PFSK-1 (cell line): ENCODE measurements at regions not wholly inside any gene's neighbourhood (a gene's known extent, or its start where the extent isn't known, plus 50 kb on each side); places are given as distances from the start of the nearest gene placed in this dataset.

Source experiments
- POLR2AphosphoS5 ChIP-seq: IDR thresholded peaks from 2 replicates; pipeline ENCODE4 v1.6.1; 2012; ENCODE audit warnings: low read depth, mild to moderate bottlenecking, control low read depth, low read length, moderate library complexity
- REST ChIP-seq, 2 experiments: IDR thresholded peaks; 2 replicates each; pipeline versions ENCODE4 v1.6.1 to v1.8.0; 2011 to 2012; ENCODE audit warnings: low read depth in 2 of 2, low read length in 2 of 2, control low read depth in 1 of 2, inconsistent platforms in 1 of 2, mild to moderate bottlenecking in 1 of 2, moderate library complexity in 1 of 2; ENCODE audit not compliant: insufficient read depth in 1 of 2
- SIN3A ChIP-seq: IDR thresholded peaks from 2 replicates; pipeline ENCODE4 v1.6.1; 2012; ENCODE audit warnings: mild to moderate bottlenecking, low read length, moderate library complexity, borderline replicate concordance; ENCODE audit not compliant: insufficient read depth
- TAF1 ChIP-seq: IDR thresholded peaks from 2 replicates; pipeline ENCODE4 v1.6.1; 2012; ENCODE audit warnings: low read length, control low read depth, borderline replicate concordance; ENCODE audit not compliant: insufficient read depth

- TF ChIP-seq POLR2AphosphoS5 (no peak), SIN3A (no peak), TAF1 (no peak), REST (IDR thresholded peaks at IDR 0.05; ENCODE audit: insufficient read depth in 1 of 2, low read depth in 2 of 2, low read length in 2 of 2) (no peak)
Measured at GRCh38 chr13:105952233-105952972, 583.1 kb downstream of the EFNB2 start.
